ENCODE measurements at regions not wholly inside any gene's neighbourhood (a gene's known extent, or its start where the extent isn't known, plus 50 kb on each side); places are given as distances from the start of the nearest gene placed in this dataset.
A peak's percentile ranks its signal among the peaks of the same experiment; 100 is the strongest.

DNA sequence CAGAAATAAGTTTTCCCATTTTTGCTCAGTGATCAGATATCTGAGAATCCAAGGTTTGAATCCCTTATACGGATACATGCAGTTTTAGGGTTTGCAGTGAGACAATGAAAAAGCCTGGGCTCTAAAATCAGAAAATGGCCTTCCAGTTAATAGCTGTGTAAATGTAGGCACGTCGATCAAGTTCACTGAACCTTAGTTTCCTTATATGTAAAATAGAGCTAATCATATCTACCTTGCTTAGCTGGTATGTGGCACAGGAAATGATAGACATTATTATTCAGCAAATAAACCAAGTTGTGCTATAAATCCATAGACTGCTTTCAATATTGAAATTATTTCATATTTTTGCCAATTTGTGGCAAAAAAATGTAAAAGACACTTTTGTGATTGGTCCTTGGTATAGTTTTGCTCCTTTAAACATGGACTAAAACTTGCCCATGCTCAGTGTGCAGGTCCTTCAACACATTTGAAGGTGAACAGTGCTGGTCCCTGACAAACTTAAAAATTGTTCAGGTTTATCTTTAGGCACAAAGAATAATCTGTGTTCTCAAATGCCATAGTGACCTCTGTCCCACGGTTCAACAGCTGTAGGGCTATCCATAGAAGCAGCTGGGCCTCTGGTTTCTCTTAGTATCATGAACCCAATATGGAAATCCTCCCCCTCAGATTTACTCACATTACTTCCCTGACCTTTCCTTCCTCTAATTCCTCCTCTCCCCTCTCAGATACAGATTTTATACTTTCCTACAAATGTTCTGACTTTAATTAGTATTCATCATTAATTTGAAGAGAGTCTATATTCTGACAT lies 51.0 kb downstream of the CCDC54 start:
- no peak for DNase-seq

DNA sequence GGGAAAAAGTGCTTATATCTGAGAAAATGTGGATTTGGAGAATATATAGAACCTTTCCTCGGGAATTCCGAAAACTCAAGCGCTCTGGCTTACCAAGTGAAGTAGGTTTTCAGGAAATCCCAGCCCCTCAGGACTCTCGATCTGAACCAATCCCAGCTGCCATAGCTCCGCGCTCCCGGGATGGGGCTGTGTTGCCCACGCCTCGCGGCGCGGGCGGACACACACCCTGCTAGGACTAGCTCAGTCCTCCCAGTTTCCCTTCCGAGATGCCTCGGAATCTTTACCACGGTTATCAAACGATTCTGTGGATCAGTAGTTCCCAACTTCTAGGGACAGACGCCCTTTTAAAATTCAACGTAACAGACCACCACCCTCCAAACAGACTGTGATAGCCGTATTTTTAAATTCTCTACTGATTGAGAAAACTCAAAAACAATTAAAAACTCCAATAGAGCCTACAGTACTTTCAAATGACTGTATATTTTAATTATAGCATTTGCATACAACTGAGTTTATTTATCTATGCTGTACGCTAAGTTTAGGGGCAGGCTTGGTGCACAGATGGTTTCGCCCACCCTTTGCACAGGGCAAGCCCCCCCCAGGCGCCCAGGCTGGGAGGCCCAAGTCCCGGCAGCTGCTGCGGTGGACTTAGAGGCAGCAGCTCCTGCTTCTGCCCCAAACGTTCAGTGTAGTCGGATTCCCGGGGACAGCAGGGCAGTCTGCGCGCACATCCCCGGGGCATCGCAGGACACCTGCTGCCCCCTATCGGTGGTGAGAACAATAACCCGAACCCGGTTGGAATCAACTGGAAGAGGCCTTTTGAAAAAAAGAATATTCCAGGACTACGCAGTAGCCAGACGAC lies 52.3 kb downstream of the CCDC54 start:
- DNase-seq: peak; percentile 63

DNA sequence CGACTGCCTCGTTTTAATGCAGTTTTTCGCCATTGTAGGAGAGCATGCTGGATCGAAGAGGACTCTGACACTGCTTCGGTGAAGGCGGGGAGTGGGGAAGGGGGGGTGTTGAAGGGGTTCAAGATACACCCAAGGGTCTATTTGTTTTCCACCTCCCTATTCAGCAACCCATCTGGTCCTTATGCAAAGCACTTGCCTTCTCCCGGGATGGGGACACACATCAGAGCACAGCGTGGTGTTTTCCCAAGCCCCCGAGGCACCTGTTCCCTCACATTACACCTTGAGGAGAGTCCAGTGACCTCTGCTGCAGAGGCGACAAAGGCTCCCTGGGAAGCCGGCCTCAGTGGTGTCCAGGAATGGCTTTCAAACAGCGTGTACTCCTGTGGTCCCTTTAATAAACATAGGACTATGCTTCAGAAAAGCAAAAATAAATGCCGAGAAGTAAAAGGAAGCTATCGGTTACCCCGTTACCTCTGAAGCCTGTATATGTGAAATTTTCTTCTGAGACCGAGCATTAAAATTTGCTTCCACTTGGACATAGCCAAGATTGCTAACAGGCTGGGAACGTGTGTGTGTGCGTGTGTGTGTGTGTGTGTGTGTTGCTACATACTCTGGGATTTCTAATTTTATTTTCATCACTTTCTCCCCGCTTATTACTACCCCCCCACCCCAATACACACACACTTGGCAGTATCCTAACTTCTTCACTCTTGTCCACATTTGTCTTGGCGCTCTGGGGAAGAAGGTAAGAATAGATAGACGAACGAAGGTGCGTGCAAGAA lies 53.2 kb downstream of the CCDC54 start:
- no peak for DNase-seq

DNA sequence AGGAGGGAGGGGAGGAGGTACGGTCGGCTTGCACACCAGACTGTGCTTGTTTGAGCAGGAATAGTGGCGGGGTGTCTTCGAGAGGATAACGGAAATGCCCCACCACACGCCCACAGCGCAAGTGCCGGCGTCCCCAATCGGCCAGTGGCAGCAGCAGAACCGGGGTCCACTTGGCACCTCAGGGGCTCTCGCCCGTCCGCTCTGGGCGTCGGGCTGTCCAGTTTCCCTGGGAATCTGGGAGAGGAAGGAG lies 53.7 kb downstream of the CCDC54 start:
- peak; percentile 24 for DNase-seq

DNA sequence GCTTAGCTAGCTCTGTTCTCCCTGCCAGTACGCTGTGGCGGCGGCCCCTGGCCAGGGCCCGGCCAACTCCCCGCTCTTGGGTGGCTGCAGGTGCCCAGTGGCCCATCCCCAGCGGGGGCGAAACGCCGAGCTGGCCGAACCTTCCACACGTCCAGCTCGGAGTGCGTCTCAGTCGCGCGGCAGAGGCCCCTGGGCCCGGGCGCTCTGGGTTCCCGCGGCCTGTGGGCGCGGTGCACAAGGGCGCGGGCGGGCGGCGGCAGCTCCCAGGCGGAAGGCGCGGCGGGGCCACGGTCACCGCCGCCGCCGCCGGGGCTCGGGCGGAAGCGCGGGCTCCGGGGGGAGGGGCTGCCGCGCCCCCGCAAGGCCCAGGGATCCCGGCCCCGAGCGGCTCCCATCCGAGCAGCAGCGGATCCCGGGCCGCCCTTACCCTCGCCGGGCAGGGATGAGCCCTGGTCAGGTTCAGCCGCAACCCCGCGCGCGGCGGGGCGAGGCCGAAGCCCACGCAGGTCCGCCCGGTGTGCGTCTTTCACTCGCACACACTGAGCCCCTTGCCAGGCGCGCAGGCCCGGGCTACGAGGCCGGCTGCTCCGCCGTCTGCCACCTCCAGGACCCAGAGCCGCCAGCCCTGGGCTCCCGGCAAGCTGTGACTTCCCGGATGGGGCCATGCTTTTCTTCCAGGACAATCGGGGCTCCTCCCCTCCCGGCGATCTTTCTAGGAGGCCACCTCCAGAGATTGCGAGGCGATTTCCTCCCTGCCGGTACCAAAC lies 54.2 kb downstream of the CCDC54 start:
- DNase-seq: peak; percentile 49

DNA sequence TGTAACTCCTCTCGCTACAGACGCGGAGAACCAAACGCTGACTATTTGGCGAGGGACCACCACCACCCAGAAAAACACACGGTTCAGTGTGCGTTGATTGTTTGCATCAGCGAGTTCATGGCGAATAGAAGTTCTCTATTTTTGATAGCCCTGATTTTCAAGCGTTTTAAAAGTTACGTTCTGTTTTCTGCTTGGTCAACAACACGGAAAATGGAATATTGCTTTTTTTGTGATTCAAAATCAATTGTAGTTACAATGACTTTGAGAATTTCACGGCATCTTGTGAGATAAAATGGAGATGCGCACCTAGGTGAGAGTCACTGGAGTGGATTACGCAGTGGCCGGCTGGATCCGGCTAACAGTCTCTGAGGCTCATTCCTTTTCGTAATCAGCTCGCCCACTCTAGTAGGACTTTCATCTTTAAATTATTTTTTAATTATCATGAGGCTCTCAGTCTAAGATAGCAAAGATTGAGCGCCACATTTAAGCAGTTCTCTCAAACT lies 54.8 kb downstream of the CCDC54 start:
- no peak for DNase-seq

DNA sequence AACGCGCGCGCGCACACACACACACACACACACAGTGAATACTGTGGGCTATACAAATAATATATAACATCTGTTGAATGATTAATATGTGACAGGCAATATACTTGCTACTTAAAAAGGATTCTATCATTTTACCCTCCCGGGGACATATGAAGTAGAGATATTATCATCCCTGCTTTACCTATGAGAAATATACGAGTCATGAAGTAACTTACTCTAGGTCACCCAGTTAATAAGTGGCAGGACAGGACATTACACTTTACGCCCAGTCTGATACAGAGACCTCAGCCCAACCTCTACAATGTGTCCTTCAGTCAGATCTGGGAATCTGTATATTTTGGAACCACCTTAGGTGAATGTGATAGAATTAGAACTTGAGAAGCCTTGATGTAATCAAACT lies 55.4 kb downstream of the CCDC54 start:
- no peak for DNase-seq

DNA sequence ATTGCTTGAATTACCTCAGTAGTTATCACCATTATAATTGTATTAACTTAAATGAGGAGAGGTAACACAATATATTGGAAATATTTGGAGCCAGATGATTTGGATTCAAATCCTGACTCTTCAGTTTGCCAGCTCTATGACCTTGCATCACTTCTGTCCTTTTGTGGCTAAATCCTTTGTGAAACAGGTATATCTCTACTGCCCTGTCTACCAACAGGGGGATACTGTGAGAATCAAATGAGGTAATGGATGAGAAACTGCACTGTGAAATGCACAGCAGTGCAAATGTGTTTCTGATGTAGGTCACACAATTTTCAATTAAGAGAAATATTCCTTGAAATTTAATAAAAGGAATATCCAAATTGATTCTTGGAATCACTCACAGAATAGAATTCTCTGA lies 58.8 kb downstream of the CCDC54 start:
- DNase-seq: no peak

DNA sequence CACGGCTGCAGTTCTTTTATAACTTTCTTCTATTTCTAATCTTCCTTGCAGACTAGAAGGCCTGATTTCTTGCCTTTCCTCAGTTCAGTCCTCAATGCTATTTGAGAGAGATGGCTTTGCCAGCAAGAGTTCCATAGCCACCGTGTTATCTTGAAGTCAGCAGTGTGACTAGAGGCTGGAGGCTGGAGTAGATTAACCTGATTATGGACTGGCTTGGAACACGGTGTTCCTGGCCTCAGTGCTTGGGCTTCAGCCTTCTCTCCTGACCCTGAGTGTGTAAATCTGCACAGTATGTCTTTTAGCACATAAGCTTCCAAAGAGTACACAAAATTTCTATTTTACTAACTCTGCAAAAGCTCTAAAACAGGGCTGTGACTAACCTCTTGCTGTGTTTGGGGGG lies 61.4 kb downstream of the CCDC54 start:
- DNase-seq: no peak

DNA sequence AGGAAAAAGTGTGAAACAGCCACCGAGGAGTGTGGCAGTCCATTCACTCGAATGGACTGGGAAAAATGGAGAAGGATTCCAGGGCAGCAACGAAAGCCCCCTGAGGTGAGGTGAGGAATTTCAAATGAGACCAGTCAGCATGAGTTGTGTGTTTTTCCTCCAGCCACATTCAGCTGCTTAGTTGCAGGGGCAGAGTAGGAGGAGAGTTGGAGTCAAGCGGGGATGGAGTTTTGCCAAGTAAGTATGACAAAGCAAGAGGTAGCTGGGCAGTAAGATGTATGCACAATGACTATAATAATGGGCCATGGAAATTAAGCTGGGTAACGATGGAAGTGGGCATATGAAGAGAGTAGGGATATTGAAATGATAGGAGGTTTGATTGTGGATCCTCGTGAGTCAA lies 64.4 kb downstream of the CCDC54 start:
- DNase-seq: no peak

DNA sequence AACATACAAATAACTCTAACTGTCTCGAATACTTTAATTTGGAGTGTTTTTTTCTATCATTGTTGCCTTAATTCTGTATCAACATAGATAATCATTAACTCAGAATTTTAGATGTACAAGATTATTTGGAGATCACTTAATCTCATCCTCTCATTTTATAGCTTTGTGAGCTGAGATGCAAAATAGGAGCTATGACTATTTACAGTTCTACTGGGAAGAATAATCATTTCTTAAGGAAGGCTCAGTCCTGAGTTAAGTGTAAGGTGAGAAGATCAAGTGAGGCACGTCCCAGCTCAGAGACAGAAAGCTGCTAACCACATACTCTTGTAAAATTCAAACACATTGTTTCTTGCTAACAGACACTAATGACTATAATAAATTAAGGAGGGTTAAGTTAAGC lies 66.2 kb downstream of the CCDC54 start:
- no peak for DNase-seq

DNA sequence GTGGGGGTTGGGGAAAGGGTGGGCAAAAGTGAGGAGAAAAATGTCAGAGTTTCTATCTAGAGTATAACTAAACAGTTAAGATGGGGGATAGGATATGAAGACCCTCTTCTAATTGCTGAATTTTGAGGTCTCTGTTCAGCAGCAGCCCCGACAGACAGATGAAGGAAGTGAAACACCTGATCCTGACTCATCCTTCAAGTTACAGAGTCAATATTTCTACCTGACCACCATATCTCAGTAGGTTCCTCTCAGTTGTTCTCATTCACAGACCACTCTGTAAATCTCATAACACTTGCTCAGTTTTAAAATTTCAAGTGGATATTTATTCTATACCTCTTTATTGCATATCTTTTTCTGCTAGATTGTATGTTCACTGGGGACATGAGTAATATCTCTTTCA lies 69.5 kb downstream of the CCDC54 start:
- DNase-seq: no peak

DNA sequence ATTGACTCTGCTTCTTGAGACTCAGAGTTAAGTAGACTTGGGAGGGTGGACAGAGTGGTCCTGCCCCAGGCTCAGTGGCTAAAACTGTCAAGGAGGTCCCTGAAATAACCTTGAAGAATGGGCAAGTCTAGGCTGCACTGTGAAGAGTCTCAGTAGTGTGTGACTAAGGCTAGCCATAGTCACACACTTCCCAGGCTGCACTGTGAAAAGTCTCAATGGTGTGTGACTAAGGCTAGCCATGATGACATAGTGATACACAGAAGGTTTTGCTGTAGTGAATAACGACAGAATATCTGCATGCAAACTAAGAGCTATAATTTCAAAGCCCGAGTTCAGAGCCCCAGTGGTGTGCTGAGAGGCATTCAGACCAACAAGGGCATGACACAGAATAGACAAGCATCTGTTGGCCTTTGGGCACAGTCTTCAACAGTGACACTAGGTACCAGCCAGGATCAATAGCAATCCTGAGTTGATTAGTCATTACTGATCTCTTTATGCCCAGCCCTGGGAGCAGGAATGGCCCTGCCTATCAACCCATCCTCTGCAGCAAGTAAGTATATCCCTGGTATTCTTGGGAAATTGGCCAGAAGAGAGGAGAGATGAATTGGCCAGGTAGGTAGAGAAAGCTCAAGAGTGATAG lies 72.4 kb upstream of the BBX start:
- no peak for DNase-seq

DNA sequence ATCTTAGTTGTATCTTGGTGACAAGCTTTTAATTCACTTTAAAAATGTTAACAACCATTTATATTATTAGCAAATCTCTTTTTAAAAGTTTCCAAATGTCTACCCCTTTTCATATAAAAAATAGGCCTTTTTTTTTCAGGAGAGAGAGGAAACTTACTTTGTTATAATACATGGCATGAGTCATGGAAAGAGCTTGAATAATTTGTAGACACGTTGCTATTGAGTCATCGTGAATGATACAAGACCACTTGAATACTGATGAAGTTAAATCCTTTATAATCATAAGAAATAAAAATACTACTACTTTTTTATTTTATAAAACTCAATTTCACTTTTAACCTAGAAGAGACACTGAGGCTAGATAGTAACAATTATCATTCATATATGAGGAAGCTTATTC lies 70.3 kb upstream of the BBX start:
- DNase-seq: no peak

DNA sequence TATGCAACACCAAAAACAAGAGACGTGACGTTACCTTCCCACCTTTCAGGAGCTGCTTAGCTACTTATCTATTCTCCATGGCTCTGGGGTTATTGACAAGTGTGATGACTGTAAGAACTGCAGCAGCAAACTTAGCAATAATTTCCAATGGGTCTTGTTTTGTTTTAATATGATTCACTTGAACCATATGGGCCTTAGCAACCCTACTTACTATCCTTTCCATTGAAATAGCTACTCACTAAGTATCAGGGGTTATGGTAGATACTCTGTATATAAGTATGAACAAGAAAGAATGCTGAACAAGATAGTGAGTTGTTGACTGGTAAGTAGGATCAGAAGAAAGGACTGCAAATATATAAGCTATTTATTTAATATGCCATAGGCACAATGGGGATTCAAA lies 69.3 kb upstream of the BBX start:
- no peak for DNase-seq

DNA sequence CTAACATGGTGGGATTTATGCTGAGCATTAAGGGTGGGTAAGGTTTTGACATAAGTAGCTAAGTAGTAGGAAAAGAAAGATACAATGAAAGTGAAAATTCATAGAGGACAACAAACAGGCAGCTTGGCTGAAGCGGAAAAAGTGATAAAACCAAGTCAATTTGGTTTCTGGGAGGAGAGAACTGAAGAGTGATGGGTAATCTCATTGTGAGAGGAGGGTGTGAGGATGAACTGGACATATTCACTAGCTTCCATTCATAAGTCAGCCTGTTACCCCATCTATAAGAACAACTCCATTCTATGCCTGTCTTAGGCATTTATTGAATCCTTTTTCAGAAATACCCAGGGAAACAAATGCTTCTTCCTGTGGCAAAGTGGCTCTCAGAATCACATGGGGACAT lies 67.1 kb upstream of the BBX start:
- DNase-seq: no peak

DNA sequence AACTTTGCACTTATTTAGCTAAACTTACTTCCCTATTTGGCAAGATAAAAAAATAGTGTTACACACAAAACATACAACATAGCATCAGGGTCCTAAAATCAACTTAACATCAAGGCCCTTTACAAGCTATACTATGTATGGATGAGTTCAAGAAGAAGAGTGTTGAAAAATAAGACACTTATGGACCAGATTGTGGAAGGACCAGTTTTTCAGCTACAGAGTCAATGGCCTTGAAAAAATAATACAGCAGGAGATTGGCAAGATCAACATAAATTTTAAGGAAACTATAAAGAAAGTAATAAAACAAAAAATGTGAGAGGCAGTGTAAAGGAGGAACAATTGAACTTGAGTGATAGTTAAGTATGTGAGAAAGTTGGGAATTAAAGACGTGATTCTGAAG lies 66.3 kb upstream of the BBX start:
- no peak for DNase-seq

DNA sequence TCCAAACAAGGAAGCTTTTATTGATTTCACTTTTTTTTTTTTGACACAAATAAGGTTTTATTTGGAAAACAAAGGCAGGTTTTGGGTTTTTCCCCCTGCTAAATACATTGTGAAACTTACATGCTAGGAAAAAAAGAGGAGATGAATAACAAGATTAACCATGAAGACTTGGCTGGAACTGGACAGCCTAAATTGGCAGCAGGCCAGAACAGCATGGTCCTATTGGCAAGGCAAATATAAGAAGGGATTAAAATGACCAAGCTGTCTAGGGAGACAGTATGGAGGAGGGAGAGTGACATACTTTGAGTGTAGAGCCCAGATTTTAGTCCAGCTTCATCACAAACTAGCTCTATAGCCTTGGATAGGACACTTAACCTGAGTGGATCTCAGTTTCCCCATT lies 63.9 kb upstream of the BBX start:
- DNase-seq: no peak

DNA sequence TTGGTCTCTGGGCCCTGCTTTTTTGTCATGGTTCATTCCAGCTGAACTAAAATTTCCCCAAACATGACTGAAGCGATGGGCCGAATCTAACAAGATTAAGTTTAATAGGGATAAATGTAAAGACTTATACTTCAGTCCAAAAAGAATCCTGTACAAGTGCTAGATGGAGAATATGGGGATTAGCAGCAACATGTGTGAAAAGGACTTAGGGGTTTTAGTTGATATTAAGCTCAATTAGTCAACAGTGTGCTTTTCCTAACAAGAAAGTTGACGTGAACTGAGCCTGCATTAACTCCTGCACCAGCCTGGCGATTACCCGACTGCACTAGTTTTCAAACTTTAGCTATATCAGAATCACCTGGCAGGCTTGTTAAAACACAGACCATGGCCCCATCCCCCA lies 61.0 kb upstream of the BBX start:
- DNase-seq: no peak

DNA sequence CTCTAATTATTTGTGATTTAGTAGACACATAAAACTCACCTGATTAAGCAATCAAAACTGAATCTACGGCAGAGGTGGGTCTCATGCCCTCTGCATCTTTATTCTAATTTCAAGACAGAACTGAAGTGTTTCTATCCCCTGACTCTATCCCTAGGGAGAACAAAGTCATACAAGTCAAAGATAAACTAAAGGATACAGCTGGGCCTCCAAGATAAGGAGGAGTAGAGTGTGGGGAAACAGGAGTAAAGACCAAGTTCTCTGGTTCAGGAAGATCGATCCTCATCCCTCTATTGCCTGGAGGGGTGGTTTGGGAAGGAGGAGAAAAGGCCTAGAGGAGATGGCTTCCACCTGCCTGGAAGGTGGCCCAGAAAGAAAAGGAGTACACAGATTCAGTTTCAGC lies 58.7 kb upstream of the BBX start:
- no peak for DNase-seq

DNA sequence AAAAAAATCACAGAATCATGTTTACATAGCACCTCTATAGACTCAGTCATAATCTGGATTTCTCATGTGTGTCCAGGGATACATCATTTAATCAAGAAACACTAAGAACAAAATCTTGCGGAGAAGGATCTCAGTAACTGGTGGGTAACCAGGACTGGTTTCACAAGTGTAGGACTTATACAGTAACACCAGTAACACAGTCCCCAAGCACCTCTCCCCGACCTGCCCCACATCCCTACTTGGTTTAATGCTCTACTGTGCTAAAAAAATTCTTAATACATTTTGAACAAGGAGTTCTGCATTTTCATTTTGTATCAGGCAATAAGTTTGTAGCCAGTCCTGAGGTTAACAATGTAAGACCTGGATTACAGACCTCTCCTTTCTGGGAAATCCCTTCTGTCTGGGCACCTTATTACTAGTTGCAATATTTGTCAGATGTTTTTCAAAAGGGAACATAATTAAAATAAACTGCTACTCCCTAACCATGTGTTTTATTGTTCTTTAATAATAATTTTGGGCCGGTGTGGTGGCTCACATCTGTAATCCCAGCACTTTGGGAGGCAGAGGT lies 57.6 kb upstream of the BBX start:
- DNase-seq: no peak

DNA sequence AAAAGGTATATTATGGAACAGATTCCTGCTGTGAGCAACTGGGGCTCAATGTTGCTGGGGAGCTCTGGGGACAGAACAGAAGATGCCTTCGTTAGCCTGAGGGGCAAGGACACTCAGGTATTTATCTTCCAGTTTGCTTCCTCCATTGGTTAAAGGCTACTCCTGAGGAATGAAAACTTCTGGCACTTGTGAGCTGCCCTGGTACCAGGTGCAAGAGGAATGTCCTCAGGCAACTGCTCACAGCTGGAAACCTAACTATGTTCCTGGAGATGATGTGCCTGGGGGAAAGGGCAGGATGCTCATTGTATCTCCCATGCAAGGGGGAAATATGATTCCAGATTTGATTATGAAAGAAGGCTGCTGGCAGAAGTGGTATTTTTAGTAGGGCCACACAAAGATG lies 54.0 kb upstream of the BBX start:
- DNase-seq: no peak
